Motor neuron (in vitro differentiated cells): ENCODE measurements at regions not wholly inside any gene's neighbourhood (a gene's known extent, or its start where the extent isn't known, plus 50 kb on each side); places are given as distances from the start of the nearest gene placed in this dataset.
A peak's percentile ranks its signal among the peaks of the same experiment; 100 is the strongest.

Experiments
- ATAC-seq, 8 experiments: fragments of 200-7000 bp; cut with Tn5 transposase; replicated peaks in 6 of 8; 2 replicates each; pipeline ENCODE4 v1.8.0; 2021; ENCODE audit warnings: mild to moderate bottlenecking in 8 of 8, moderate library complexity in 8 of 8
- H3K27ac ChIP-seq, 2 donors: fragments of 250-450 bp; sonication (Bioruptor Pico); 2 replicates each; pipeline ENCODE4 v1.9.0; 2021; ENCODE audit warnings: antibody characterized with exemption in 2 of 2, mild to moderate bottlenecking in 2 of 2, moderate library complexity in 1 of 2
- H3K4me1 ChIP-seq, 2 donors: fragments of 250-450 bp; sonication (Bioruptor Pico); replicated peaks in 1 of 2; 2 replicates each; pipeline ENCODE4 v1.6.1; 2021; ENCODE audit warnings: antibody characterized with exemption in 2 of 2, mild to moderate bottlenecking in 2 of 2, moderate library complexity in 1 of 2
- H3K4me3 ChIP-seq, 5 donors: fragments of 250-450 bp; sonication (Bioruptor Pico); 2 replicates each; pipeline ENCODE4 v1.9.0; 2021; ENCODE audit warnings: antibody characterized with exemption in 5 of 5, mild to moderate bottlenecking in 5 of 5, moderate library complexity in 4 of 5
- WGBS, 10 experiments: fragments of 450-650 bp; shearing (Covaris generic); methylation state at CpG; one replicate each; pipeline ENCODE4 v1.0.0; 2022; 5-methylcytosine and 5-hydroxymethylcytosine counted together
- in situ Hi-C, 9 experiments: fragments of 400-800 bp; cut with MboI; loops; one replicate each; pipeline ENCODE4 v1.15.0; 2021; ENCODE audit warnings: low sequenced_read_pairs in 9 of 9, low pct_unique_long_range_greater_than_20kb in 2 of 9; ENCODE audit not compliant: unreplicated experiment in 9 of 9

- Histone ChIP-seq H3K4me3 (no peak overlapping the region), H3K27ac (no peak overlapping the region), H3K4me1 (peaks cover 4 to 8% of the 10 kb centered on the region in 2 donors)
- in situ Hi-C loops, result no loop called here
- whole genome bisulfite sequencing, 10 experiments, result 0 to 100% (median 90%) methylated on average over 1 to 4 of the region's 4 CpGs; no CpG with 5 or more reads in 3 of the 10 experiments
- no peak for ATAC-seq
Measured at GRCh38 chr1:106571109-106571508, 485.4 kb upstream of the PRMT6 start.

GRCh38 chr1:106584107-106584506 is 472.4 kb upstream of the PRMT6 start:
- in situ Hi-C loops, result no loop called here
- ATAC-seq, result no peak
- Histone ChIP-seq H3K4me3 (no peak overlapping the region), H3K27ac (no peak overlapping the region), H3K4me1 (no peaks in the 10 kb centered on the region)
- WGBS, 10 experiments, result 0 to 85% (median 62%) methylated on average over 1 of the region's 1 CpG; no CpG with 5 or more reads in 2 of the 10 experiments

- H3K4me1 ChIP-seq, result no peaks in the 10 kb centered on the region
- no peak overlapping the region for H3K27ac ChIP-seq
- in situ Hi-C loops, result no loop called here
- 11 to 100% (median 88%) methylated on average over 1 to 4 of the region's 4 CpGs; no CpG with 5 or more reads in 1 of the 10 experiments for WGBS, 10 experiments
- no peak overlapping the region for H3K4me3 ChIP-seq
- ATAC-seq, result no peak
Measured at GRCh38 chr1:106584676-106585075, 471.8 kb upstream of the PRMT6 start.

- no peak overlapping the region for H3K4me3 ChIP-seq
- H3K4me1 ChIP-seq, result no peaks in the 10 kb centered on the region
- in situ Hi-C loops, result no loop called here
- no peak for ATAC-seq
- no peak overlapping the region for H3K27ac ChIP-seq
- WGBS, 10 experiments, result 0 to 90% (median 50%) methylated on average over 1 to 2 of the region's 2 CpGs; no CpG with 5 or more reads in 1 of the 10 experiments
Measured at GRCh38 chr1:106600626-106601025, 455.8 kb upstream of the PRMT6 start.

- in situ Hi-C loops, result no loop called here
- no peak for ATAC-seq
- WGBS, 10 experiments, result 0 to 100% (median 67%) methylated on average over 1 of the region's 1 CpG; no CpG with 5 or more reads in 1 of the 10 experiments
Measured at GRCh38 chr1:106603616-106604015, 452.9 kb upstream of the PRMT6 start.

GRCh38 chr1:106608841-106609240 is 447.6 kb upstream of the PRMT6 start:
- no peak for ATAC-seq
- in situ Hi-C loops, result no loop called here
- Histone ChIP-seq H3K4me1 (no peaks in the 10 kb centered on the region), H3K4me3 (no peak overlapping the region), H3K27ac (no peak overlapping the region)

More at GRCh38 chr1:106603616-106604015, 452.9 kb upstream of the PRMT6 start:
- H3K4me1 ChIP-seq, result no peaks in the 10 kb centered on the region
- H3K27ac ChIP-seq, result no peak overlapping the region
- H3K4me3 ChIP-seq, result no peak overlapping the region

GRCh38 chr1:106613068-106613467 is 443.4 kb upstream of the PRMT6 start:
- Histone ChIP-seq H3K4me3 (no peak overlapping the region), H3K4me1 (no peaks in the 10 kb centered on the region), H3K27ac (no peak overlapping the region)
- peak in 5 of 8 experiments; percentile 28 to 91 (median 82) for ATAC-seq
- 3 to 90% (median 69%) methylated on average over 1 to 3 of the region's 3 CpGs for WGBS, 10 experiments
- in situ Hi-C loops, result no loop called here

- no peak for ATAC-seq
- H3K4me3 ChIP-seq, result no peak overlapping the region
- H3K27ac ChIP-seq, result no peak overlapping the region
- in situ Hi-C loops, result no loop called here
- WGBS, 10 experiments, result 0 to 100% (median 83%) methylated on average over 2 to 5 of the region's 5 CpGs; no CpG with 5 or more reads in 3 of the 10 experiments
- no peaks in the 10 kb centered on the region for H3K4me1 ChIP-seq
Measured at GRCh38 chr1:106613861-106614260, 442.6 kb upstream of the PRMT6 start.

GRCh38 chr1:106615473-106615872 is 441.0 kb upstream of the PRMT6 start:
- WGBS, 10 experiments, result 13 to 81% (median 66%) methylated on average over 1 to 2 of the region's 2 CpGs; no CpG with 5 or more reads in 2 of the 10 experiments
- no peak for ATAC-seq
- H3K27ac ChIP-seq, result no peak overlapping the region
- no peaks in the 10 kb centered on the region for H3K4me1 ChIP-seq
- H3K4me3 ChIP-seq, result no peak overlapping the region
- in situ Hi-C loops, result no loop called here

- no peak for ATAC-seq
- Histone ChIP-seq H3K4me3 (no peak overlapping the region), H3K27ac (no peak overlapping the region), H3K4me1 (no peaks in the 10 kb centered on the region)
- 6 to 100% (median 56%) methylated on average over 1 to 5 of the region's 11 CpGs; no CpG with 5 or more reads in 2 of the 10 experiments for WGBS, 10 experiments
- in situ Hi-C loops, result no loop called here
Measured at GRCh38 chr1:106619080-106619826, 437.2 kb upstream of the PRMT6 start.

- Histone ChIP-seq H3K27ac (no peak overlapping the region), H3K4me3 (no peak overlapping the region), H3K4me1 (no peaks in the 10 kb centered on the region)
- no peak for ATAC-seq
- in situ Hi-C loops, result no loop called here
- WGBS, 10 experiments, result 0 to 82% (median 72%) methylated on average over 1 to 5 of the region's 5 CpGs; no CpG with 5 or more reads in 4 of the 10 experiments
Measured at GRCh38 chr1:106619827-106620134, 436.7 kb upstream of the PRMT6 start.

GRCh38 chr1:106620521-106620954 is 435.9 kb upstream of the PRMT6 start:
- in situ Hi-C loops, result no loop called here
- Histone ChIP-seq H3K4me3 (no peak overlapping the region), H3K27ac (no peak overlapping the region), H3K4me1 (no peaks in the 10 kb centered on the region)
- 0 to 100% (median 82%) methylated on average over 1 to 7 of the region's 7 CpGs; no CpG with 5 or more reads in 4 of the 10 experiments for WGBS, 10 experiments
- ATAC-seq, result no peak

GRCh38 chr1:106621853-106622252 is 434.6 kb upstream of the PRMT6 start:
- in situ Hi-C loops, result no loop called here
- 0 to 100% (median 95%) methylated on average over 1 to 2 of the region's 2 CpGs; no CpG with 5 or more reads in 4 of the 10 experiments for WGBS, 10 experiments
- H3K4me1 ChIP-seq, result no peaks in the 10 kb centered on the region
- no peak overlapping the region for H3K4me3 ChIP-seq
- ATAC-seq, result no peak
- H3K27ac ChIP-seq, result no peak overlapping the region

GRCh38 chr1:106637566-106637965 is 418.9 kb upstream of the PRMT6 start:
- WGBS, 10 experiments, result 0 to 86% (median 65%) methylated on average over 1 to 3 of the region's 3 CpGs; no CpG with 5 or more reads in 1 of the 10 experiments
- no peak for ATAC-seq
- H3K4me3 ChIP-seq, result no peak overlapping the region
- H3K27ac ChIP-seq, result no peak overlapping the region
- in situ Hi-C loops, result no loop called here
- H3K4me1 ChIP-seq, result no peaks in the 10 kb centered on the region
